A172 (cell line): ENCODE measurements at regions not wholly inside any gene's neighbourhood (a gene's known extent, or its start where the extent isn't known, plus 50 kb on each side); places are given as distances from the start of the nearest gene placed in this dataset.

Experiments used
- DNase-seq: peaks from one replicate; pipeline ENCODE4 v3.0.0-alpha.2; 2015; ENCODE audit warnings: low spot score

GRCh38 chr2:173647681-173648311 is 293.1 kb downstream of the CDCA7 start:
- no peak for DNase-seq

- no peak for DNase-seq
Measured at GRCh38 chr2:173648816-173649215, 294.1 kb downstream of the CDCA7 start.

GRCh38 chr2:173649527-173650219 is 295.0 kb downstream of the CDCA7 start:
- no peak for DNase-seq

- DNase-seq, result no peak
Measured at GRCh38 chr2:173651891-173652290, 297.2 kb downstream of the CDCA7 start.

GRCh38 chr2:173652311-173652710 is 297.6 kb downstream of the CDCA7 start:
- peak; percentile 88 for DNase-seq

GRCh38 chr2:173652767-173653431 is 298.2 kb downstream of the CDCA7 start:
- peak; percentile 94 for DNase-seq

- no peak for DNase-seq
Measured at GRCh38 chr2:173653432-173653805, 298.7 kb downstream of the CDCA7 start.

GRCh38 chr2:173654161-173654895 is 299.7 kb downstream of the CDCA7 start:
- no peak for DNase-seq

GRCh38 chr2:173654896-173655265 is 300.2 kb downstream of the CDCA7 start:
- no peak for DNase-seq

- no peak for DNase-seq
Measured at GRCh38 chr2:173656086-173656485, 301.4 kb downstream of the CDCA7 start.

- DNase-seq, result peak; percentile 92
Measured at GRCh38 chr2:173657996-173658717, 303.5 kb downstream of the CDCA7 start.

- DNase-seq, result peak; percentile 44
Measured at GRCh38 chr2:173658946-173659371, 304.3 kb downstream of the CDCA7 start.

- no peak for DNase-seq
Measured at GRCh38 chr2:173659509-173659908, 304.8 kb downstream of the CDCA7 start.

GRCh38 chr2:173661586-173661985 is 303.6 kb downstream of the SP3 start:
- no peak for DNase-seq

GRCh38 chr2:173663353-173663752 is 301.8 kb downstream of the SP3 start:
- no peak for DNase-seq

GRCh38 chr2:173663835-173664512 is 301.2 kb downstream of the SP3 start:
- no peak for DNase-seq

- DNase-seq, result no peak
Measured at GRCh38 chr2:173664513-173664910, 300.7 kb downstream of the SP3 start.

- no peak for DNase-seq
Measured at GRCh38 chr2:173666171-173666888, 298.8 kb downstream of the SP3 start.

GRCh38 chr2:173667014-173667413 is 298.2 kb downstream of the SP3 start:
- DNase-seq, result no peak

GRCh38 chr2:173667415-173667814 is 297.8 kb downstream of the SP3 start:
- no peak for DNase-seq
